ENCODE measurements at regions not wholly inside any gene's neighbourhood (a gene's known extent, or its start where the extent isn't known, plus 50 kb on each side); places are given as distances from the start of the nearest gene placed in this dataset.
"Not testable (repeated sequence)": the region's sequence is repeated elsewhere in the genome, so short reads cannot be mapped to it uniquely, and the experiment has no call there.

GRCh38 chr11:71638801-71639519, 56.3 kb upstream of the KRTAP5-11 start:
- H3K4me1 Mint-ChIP-seq (ENCODE audit: low read depth); H3K27ac Mint-ChIP-seq; H3K9me3 Mint-ChIP-seq (ENCODE audit: insufficient read depth); H3K4me3 Mint-ChIP-seq; H3K36me3 Mint-ChIP-seq (ENCODE audit: low read depth); POLR2A ChIA-PET: not testable (repeated sequence)
- DNase-seq (peak; percentile 52), ATAC-seq (peak; percentile 65)
- H3K27me3 Mint-ChIP-seq (ENCODE audit: low read depth): peaks cover 15% of the 10 kb centered on the region
- CTCF ChIA-PET: interaction anchor here (0.6 kb wide), 1 partner anchor 430 kb away, joined by 3 read pairs; no protein-coding TSS in a partner anchor

GRCh38 chr11:71639520-71639849, 56.8 kb upstream of the KRTAP5-11 start:
- ATAC-seq, CTCF ChIA-PET: not testable (repeated sequence)

GRCh38 chr11:71639916-71640315, 57.2 kb upstream of the KRTAP5-11 start:
- H3K36me3 Mint-ChIP-seq (ENCODE audit: low read depth); CTCF ChIA-PET; H3K9me3 Mint-ChIP-seq (ENCODE audit: insufficient read depth); ATAC-seq; H3K27ac Mint-ChIP-seq; H3K4me1 Mint-ChIP-seq (ENCODE audit: low read depth); DNase-seq; POLR2A ChIA-PET; H3K4me3 Mint-ChIP-seq: not testable (repeated sequence)
- peaks cover 15% of the 10 kb centered on the region for H3K27me3 Mint-ChIP-seq (ENCODE audit: low read depth)

More at GRCh38 chr11:71639520-71639849, 56.8 kb upstream of the KRTAP5-11 start:
- H3K36me3 Mint-ChIP-seq (ENCODE audit: low read depth); H3K4me3 Mint-ChIP-seq; H3K27ac Mint-ChIP-seq; POLR2A ChIA-PET; H3K9me3 Mint-ChIP-seq (ENCODE audit: insufficient read depth); DNase-seq; H3K4me1 Mint-ChIP-seq (ENCODE audit: low read depth): not testable (repeated sequence)
- H3K27me3 Mint-ChIP-seq (ENCODE audit: low read depth): peaks cover 15% of the 10 kb centered on the region

GRCh38 chr11:71647078-71647477, 64.4 kb upstream of the KRTAP5-11 start:
- H3K4me3 Mint-ChIP-seq; H3K4me1 Mint-ChIP-seq (ENCODE audit: low read depth); H3K36me3 Mint-ChIP-seq (ENCODE audit: low read depth); H3K9me3 Mint-ChIP-seq (ENCODE audit: insufficient read depth); CTCF ChIA-PET; POLR2A ChIA-PET; H3K27ac Mint-ChIP-seq; ATAC-seq; H3K27me3 Mint-ChIP-seq (ENCODE audit: low read depth); DNase-seq: not testable (repeated sequence)

- H3K4me3 Mint-ChIP-seq; H3K27me3 Mint-ChIP-seq (ENCODE audit: low read depth); H3K36me3 Mint-ChIP-seq (ENCODE audit: low read depth); H3K27ac Mint-ChIP-seq; ATAC-seq; CTCF ChIA-PET; POLR2A ChIA-PET; H3K9me3 Mint-ChIP-seq (ENCODE audit: insufficient read depth): not testable (repeated sequence)
- DNase-seq: peak; percentile 26
- H3K4me1 Mint-ChIP-seq (ENCODE audit: low read depth): peaks cover 11% of the 10 kb centered on the region
Measured at GRCh38 chr11:71652998-71653397, 70.3 kb upstream of the KRTAP5-11 start.

- CTCF ChIA-PET; ATAC-seq; H3K27ac Mint-ChIP-seq; H3K4me3 Mint-ChIP-seq; H3K36me3 Mint-ChIP-seq (ENCODE audit: low read depth); POLR2A ChIA-PET; H3K9me3 Mint-ChIP-seq (ENCODE audit: insufficient read depth); DNase-seq; H3K27me3 Mint-ChIP-seq (ENCODE audit: low read depth): not testable (repeated sequence)
- peaks cover 11% of the 10 kb centered on the region for H3K4me1 Mint-ChIP-seq (ENCODE audit: low read depth)
Measured at GRCh38 chr11:71654423-71654822, 71.7 kb upstream of the KRTAP5-11 start.

- DNase-seq; H3K36me3 Mint-ChIP-seq (ENCODE audit: low read depth); H3K4me3 Mint-ChIP-seq; POLR2A ChIA-PET; CTCF ChIA-PET; H3K27ac Mint-ChIP-seq; ATAC-seq; H3K27me3 Mint-ChIP-seq (ENCODE audit: low read depth); H3K9me3 Mint-ChIP-seq (ENCODE audit: insufficient read depth): not testable (repeated sequence)
- H3K4me1 Mint-ChIP-seq (ENCODE audit: low read depth): peaks cover 11% of the 10 kb centered on the region
Measured at GRCh38 chr11:71655041-71655440, 72.4 kb upstream of the KRTAP5-11 start.

GRCh38 chr11:71656513-71656912, 73.8 kb upstream of the KRTAP5-11 start:
- H3K36me3 Mint-ChIP-seq (ENCODE audit: low read depth); H3K27me3 Mint-ChIP-seq (ENCODE audit: low read depth); DNase-seq; H3K27ac Mint-ChIP-seq; ATAC-seq; H3K4me3 Mint-ChIP-seq; CTCF ChIA-PET; H3K9me3 Mint-ChIP-seq (ENCODE audit: insufficient read depth); POLR2A ChIA-PET: not testable (repeated sequence)
- H3K4me1 Mint-ChIP-seq (ENCODE audit: low read depth): peaks cover 11% of the 10 kb centered on the region

GRCh38 chr11:71664941-71665340, 82.3 kb upstream of the KRTAP5-11 start:
- ATAC-seq; DNase-seq; H3K27me3 Mint-ChIP-seq (ENCODE audit: low read depth); H3K4me3 Mint-ChIP-seq; H3K36me3 Mint-ChIP-seq (ENCODE audit: low read depth); H3K9me3 Mint-ChIP-seq (ENCODE audit: insufficient read depth); CTCF ChIA-PET; H3K4me1 Mint-ChIP-seq (ENCODE audit: low read depth); POLR2A ChIA-PET; H3K27ac Mint-ChIP-seq: not testable (repeated sequence)

GRCh38 chr11:71698110-71698509, 115.4 kb upstream of the KRTAP5-11 start:
- H3K36me3 Mint-ChIP-seq (ENCODE audit: low read depth); CTCF ChIA-PET; DNase-seq; H3K9me3 Mint-ChIP-seq (ENCODE audit: insufficient read depth); POLR2A ChIA-PET; H3K27ac Mint-ChIP-seq; H3K4me1 Mint-ChIP-seq (ENCODE audit: low read depth); H3K27me3 Mint-ChIP-seq (ENCODE audit: low read depth); H3K4me3 Mint-ChIP-seq; ATAC-seq: not testable (repeated sequence)

GRCh38 chr11:71698961-71699360, 116.3 kb upstream of the KRTAP5-11 start:
- DNase-seq; POLR2A ChIA-PET; H3K9me3 Mint-ChIP-seq (ENCODE audit: insufficient read depth); CTCF ChIA-PET; ATAC-seq; H3K27me3 Mint-ChIP-seq (ENCODE audit: low read depth); H3K4me3 Mint-ChIP-seq; H3K27ac Mint-ChIP-seq; H3K4me1 Mint-ChIP-seq (ENCODE audit: low read depth); H3K36me3 Mint-ChIP-seq (ENCODE audit: low read depth): not testable (repeated sequence)

- H3K4me1 Mint-ChIP-seq (ENCODE audit: low read depth); POLR2A ChIA-PET; CTCF ChIA-PET; H3K36me3 Mint-ChIP-seq (ENCODE audit: low read depth); H3K4me3 Mint-ChIP-seq; DNase-seq; ATAC-seq; H3K27ac Mint-ChIP-seq; H3K9me3 Mint-ChIP-seq (ENCODE audit: insufficient read depth); H3K27me3 Mint-ChIP-seq (ENCODE audit: low read depth): not testable (repeated sequence)
Measured at GRCh38 chr11:71701435-71702291, 119.0 kb upstream of the KRTAP5-11 start.

Data from activated CD8-positive, alpha-beta T cell treated with anti-CD3 and anti-CD28 coated beads, Interleukin-2, amount 10 ng/mL, durations not matched to agents 7 days and 5 days (primary cell).